Ovary (tissue), 3 donors: ENCODE measurements at regions not wholly inside any gene's neighbourhood (a gene's known extent, or its start where the extent isn't known, plus 50 kb on each side); places are given as distances from the start of the nearest gene placed in this dataset.

ENCODE experiments used
- CTCF ChIP-seq, 3 donors: fragments of 450-650 bp in 2 of 3; fragments of 200-600 bp in 1 of 3; IDR thresholded peaks; one replicate each; pipeline versions ENCODE4 v1.5.1 to v1.8.0; 2016 to 2022; ENCODE audit warnings: antibody characterized with exemption in 3 of 3, mild to moderate bottlenecking in 1 of 3
- EP300 ChIP-seq: sonication (generic); formaldehyde crosslinking; IDR thresholded peaks from one replicate; pipeline ENCODE4 v1.6.1; 2017; ENCODE audit warnings: antibody characterized with exemption
- POLR2A ChIP-seq: fragments of 450-650 bp; IDR thresholded peaks from one replicate; pipeline ENCODE4 v1.6.1; 2017; ENCODE audit warnings: antibody characterized with exemption, mild to moderate bottlenecking, moderate library complexity
- donor health status: DM: no; HTN: no; CAD: no.

GRCh38 chr2:217420854-217421253 lies 561.0 kb upstream of the TNP1 start:
- no peak for TF ChIP-seq CTCF (IDR thresholded peaks at IDR 0.05)
- TF ChIP-seq POLR2A: no peak
- TF ChIP-seq EP300: no peak
